Mesendoderm (in vitro differentiated cells): ENCODE measurements at regions not wholly inside any gene's neighbourhood (a gene's known extent, or its start where the extent isn't known, plus 50 kb on each side); places are given as distances from the start of the nearest gene placed in this dataset.

Source experiments
- DNase-seq: peaks from one replicate; pipeline ENCODE4 v3.0.0; 2013
- H2AK5ac ChIP-seq: 2 replicates; pipeline ENCODE4 v1.6.1; 2013; ENCODE audit warnings: low read length, inconsistent platforms
- H2BK120ac ChIP-seq: 2 replicates; pipeline ENCODE4 v1.6.1; 2013; ENCODE audit warnings: low read depth, mild to moderate bottlenecking, low read length, moderate library complexity, mixed read lengths
- H2BK15ac ChIP-seq: replicated peaks from 2 replicates; pipeline ENCODE4 v1.6.1; 2013; ENCODE audit warnings: low read depth, mild to moderate bottlenecking, moderate library complexity
- H2BK5ac ChIP-seq: 2 replicates; pipeline ENCODE4 v1.6.1; 2013; ENCODE audit warnings: low read length, inconsistent platforms
- H3K18ac ChIP-seq: 2 replicates; pipeline ENCODE4 v1.6.1; 2013; ENCODE audit warnings: mild to moderate bottlenecking, low read length, mixed read lengths
- H3K23ac ChIP-seq: one replicate; pipeline ENCODE4 v1.6.1; 2013; ENCODE audit warnings: low read length
- H3K27ac ChIP-seq: 2 replicates; pipeline ENCODE4 v1.5.1; 2013; ENCODE audit warnings: low read depth, mild to moderate bottlenecking, inconsistent platforms, low read length, moderate library complexity
- H3K27me3 ChIP-seq: 2 replicates; pipeline ENCODE4 v1.6.1; 2013; ENCODE audit warnings: low read length, control low read depth, mild to moderate bottlenecking, inconsistent platforms; ENCODE audit not compliant: insufficient read depth, poor library complexity
- H3K36me3 ChIP-seq: 2 replicates; pipeline ENCODE4 v1.6.1; 2013; ENCODE audit warnings: low read length, inconsistent platforms; ENCODE audit not compliant: control insufficient read depth, insufficient read depth
- H3K4ac ChIP-seq: one replicate; pipeline ENCODE4 v1.6.1; 2013; ENCODE audit warnings: low read depth, mild to moderate bottlenecking, low read length, moderate library complexity
- H3K4me1 ChIP-seq: 2 replicates; pipeline ENCODE4 v1.6.1; 2013; ENCODE audit warnings: low read depth, low read length, inconsistent platforms; ENCODE audit not compliant: control insufficient read depth
- H3K4me2 ChIP-seq: 2 replicates; pipeline ENCODE4 v1.6.1; 2013; ENCODE audit warnings: low read length
- H3K4me3 ChIP-seq: 2 replicates; pipeline ENCODE4 v1.5.1; 2013; ENCODE audit warnings: mild to moderate bottlenecking, low read length
- H3K56ac ChIP-seq: one replicate; pipeline ENCODE4 v1.6.1; 2013; ENCODE audit warnings: low read length
- H3K79me1 ChIP-seq: 2 replicates; pipeline ENCODE4 v1.6.1; 2013; ENCODE audit warnings: low read length, inconsistent platforms
- H3K79me2 ChIP-seq: 2 replicates; pipeline ENCODE4 v1.6.1; 2013; ENCODE audit warnings: mild to moderate bottlenecking, low read length; ENCODE audit not compliant: control insufficient read depth, insufficient read depth
- H3K9ac ChIP-seq: 2 replicates; pipeline ENCODE4 v1.6.1; 2013; ENCODE audit warnings: low read length, inconsistent platforms
- H4K5ac ChIP-seq: one replicate; pipeline ENCODE4 v1.6.1; 2013; ENCODE audit warnings: low read length
- H4K8ac ChIP-seq: one replicate; pipeline ENCODE4 v1.6.1; 2013; ENCODE audit warnings: low read depth, mild to moderate bottlenecking, control low read depth, low read length, moderate library complexity
- WGBS: extraction: QIAGEN DNeasy Blood & Tissue Kit; methylation state at CpG from one replicate; pipeline ENCODE4 v1.1.7; 2013; ENCODE audit warnings: low lambda C conversion rate, missing lambda C conversion rate; ENCODE audit not compliant: insufficient coverage; ENCODE audit errors: extremely low coverage; 5-methylcytosine and 5-hydroxymethylcytosine counted together

DNA sequence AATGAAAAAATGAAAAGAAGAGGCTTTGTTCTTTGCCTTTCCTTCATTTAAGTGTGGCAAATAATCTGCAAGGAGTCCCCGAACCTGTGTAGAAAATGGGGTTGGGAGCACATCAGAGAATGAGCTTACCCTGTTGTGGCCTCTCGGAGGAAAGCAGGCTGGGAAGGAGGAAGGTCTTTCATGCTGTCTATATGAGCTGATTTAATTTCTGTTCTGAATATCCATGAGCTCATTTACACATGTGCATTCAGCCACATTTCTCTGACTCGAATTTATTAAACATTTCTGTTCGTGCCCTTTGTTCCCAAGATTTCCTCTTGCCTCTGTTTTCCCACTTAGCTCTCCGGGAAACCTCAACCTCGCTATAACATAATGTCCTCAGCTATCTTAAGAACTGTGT lies 584.4 kb upstream of the CDH4 start:
- no peak overlapping the region for H3K23ac ChIP-seq
- no peak overlapping the region for H4K5ac ChIP-seq
- no peak overlapping the region for H3K9ac ChIP-seq
- no peak for DNase-seq
- H3K4me2 ChIP-seq, result no peak overlapping the region
- H2BK15ac ChIP-seq, result no peak overlapping the region
- H2BK5ac ChIP-seq, result no peak overlapping the region
- H3K27ac ChIP-seq, result no peak overlapping the region
- no peak overlapping the region for H3K4ac ChIP-seq
- no peak overlapping the region for H2BK120ac ChIP-seq
- no peaks in the 10 kb centered on the region for H3K36me3 ChIP-seq
- no peak overlapping the region for H4K8ac ChIP-seq
- H3K56ac ChIP-seq, result no peak overlapping the region
- H3K79me1 ChIP-seq, result no peaks in the 10 kb centered on the region
- H2AK5ac ChIP-seq, result no peak overlapping the region
- no peak overlapping the region for H3K4me3 ChIP-seq
- no peaks in the 10 kb centered on the region for H3K27me3 ChIP-seq
- H3K79me2 ChIP-seq, result no peaks in the 10 kb centered on the region
- no peak overlapping the region for H3K18ac ChIP-seq
- WGBS, result no CpG with 5 or more reads among the region's 6 CpGs
- H3K4me1 ChIP-seq, result peaks cover 3% of the 10 kb centered on the region

DNA sequence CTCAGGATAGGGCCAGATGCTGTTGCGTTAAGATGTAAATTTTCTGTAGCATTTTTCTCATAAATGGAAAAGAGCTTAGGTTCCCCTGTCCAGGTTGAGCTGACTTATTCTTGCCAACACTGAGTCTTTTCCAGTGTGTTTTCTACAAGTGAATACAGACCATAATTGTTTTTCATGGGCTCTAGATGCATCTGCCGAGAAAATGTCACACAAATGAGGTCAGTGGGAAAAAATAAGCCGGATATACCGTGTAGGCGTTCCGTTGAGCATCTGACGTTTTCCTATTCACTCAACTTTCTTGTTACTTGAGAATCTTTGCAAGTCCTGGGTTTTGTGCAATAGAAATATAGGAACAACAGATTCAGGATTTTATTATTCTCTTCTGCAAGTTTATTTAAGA lies 582.9 kb upstream of the CDH4 start:
- no CpG with 5 or more reads among the region's 7 CpGs for WGBS
- Histone ChIP-seq H3K4me1 (peaks cover 2% of the 10 kb centered on the region), H3K18ac (no peak overlapping the region), H3K27ac (no peak overlapping the region), H3K36me3 (no peaks in the 10 kb centered on the region), H2BK120ac (no peak overlapping the region), H2BK15ac (no peak overlapping the region), H2AK5ac (no peak overlapping the region), H3K9ac (no peak overlapping the region), H3K4me3 (no peak overlapping the region), H4K5ac (no peak overlapping the region), H2BK5ac (no peak overlapping the region), H3K79me1 (no peaks in the 10 kb centered on the region), H4K8ac (no peak overlapping the region), H3K27me3 (no peaks in the 10 kb centered on the region), H3K56ac (no peak overlapping the region), H3K4ac (no peak overlapping the region), H3K79me2 (no peaks in the 10 kb centered on the region), H3K4me2 (no peak overlapping the region), H3K23ac (no peak overlapping the region)
- no peak for DNase-seq

DNA sequence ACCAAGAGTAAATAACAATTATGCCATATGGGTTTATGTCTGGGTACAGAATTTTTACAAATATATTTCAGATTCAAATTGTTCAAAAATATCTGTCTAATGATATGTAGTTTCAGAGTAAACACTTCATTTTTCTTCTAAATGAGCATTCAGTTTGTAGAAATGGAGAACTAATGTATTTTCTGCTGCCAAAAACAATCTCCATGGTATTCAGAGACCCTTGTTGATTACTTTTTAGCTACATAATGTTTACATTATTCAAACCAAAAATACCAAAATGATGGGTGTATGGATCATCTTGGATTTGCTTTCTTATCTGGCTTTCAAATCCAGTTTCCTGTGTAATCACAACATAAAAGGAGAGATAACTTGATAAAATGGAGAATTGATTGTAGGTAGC lies 576.0 kb upstream of the CDH4 start:
- Histone ChIP-seq H3K79me2 (no peaks in the 10 kb centered on the region), H3K4me2 (no peak overlapping the region), H3K36me3 (no peaks in the 10 kb centered on the region), H4K8ac (no peak overlapping the region), H2BK15ac (no peak overlapping the region), H4K5ac (no peak overlapping the region), H3K79me1 (no peaks in the 10 kb centered on the region), H3K56ac (no peak overlapping the region), H2BK120ac (no peak overlapping the region), H3K27ac (no peak overlapping the region), H3K23ac (no peak overlapping the region), H3K4me3 (no peak overlapping the region), H3K4me1 (peaks cover 2% of the 10 kb centered on the region), H3K4ac (no peak overlapping the region), H2BK5ac (no peak overlapping the region), H2AK5ac (no peak overlapping the region), H3K9ac (no peak overlapping the region), H3K18ac (no peak overlapping the region), H3K27me3 (no peaks in the 10 kb centered on the region)
- no peak for DNase-seq

DNA sequence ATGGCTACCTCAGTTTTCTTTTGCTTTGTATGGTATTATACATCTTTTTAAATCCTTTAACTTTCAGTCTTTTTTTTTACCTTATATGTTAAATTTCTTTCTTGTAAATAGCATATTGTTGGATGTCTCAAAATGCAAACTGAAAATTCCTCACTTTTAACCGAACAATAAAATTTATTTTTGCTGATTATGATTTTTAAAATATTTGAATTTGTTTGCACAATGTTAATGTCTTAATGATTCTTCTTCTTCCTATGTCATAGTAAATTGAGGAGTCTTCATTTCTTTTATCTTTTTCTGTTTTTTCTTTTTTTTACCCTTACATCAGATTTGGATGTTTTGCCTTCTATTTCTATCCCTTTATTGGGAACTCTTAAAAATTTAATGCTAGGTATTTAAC lies 574.2 kb upstream of the CDH4 start:
- Histone ChIP-seq H2BK5ac (no peak overlapping the region), H4K5ac (no peak overlapping the region), H4K8ac (no peak overlapping the region), H3K4me3 (no peak overlapping the region), H3K27me3 (no peaks in the 10 kb centered on the region), H3K79me1 (no peaks in the 10 kb centered on the region), H3K4ac (no peak overlapping the region), H2BK120ac (no peak overlapping the region), H2AK5ac (no peak overlapping the region), H3K23ac (no peak overlapping the region), H3K27ac (no peak overlapping the region), H3K36me3 (no peaks in the 10 kb centered on the region), H2BK15ac (no peak overlapping the region), H3K79me2 (no peaks in the 10 kb centered on the region), H3K4me2 (no peak overlapping the region), H3K18ac (no peak overlapping the region), H3K9ac (no peak overlapping the region), H3K4me1 (peaks cover 2% of the 10 kb centered on the region), H3K56ac (no peak overlapping the region)
- no peak for DNase-seq
- WGBS, result no CpG with 5 or more reads among the region's 1 CpG

DNA sequence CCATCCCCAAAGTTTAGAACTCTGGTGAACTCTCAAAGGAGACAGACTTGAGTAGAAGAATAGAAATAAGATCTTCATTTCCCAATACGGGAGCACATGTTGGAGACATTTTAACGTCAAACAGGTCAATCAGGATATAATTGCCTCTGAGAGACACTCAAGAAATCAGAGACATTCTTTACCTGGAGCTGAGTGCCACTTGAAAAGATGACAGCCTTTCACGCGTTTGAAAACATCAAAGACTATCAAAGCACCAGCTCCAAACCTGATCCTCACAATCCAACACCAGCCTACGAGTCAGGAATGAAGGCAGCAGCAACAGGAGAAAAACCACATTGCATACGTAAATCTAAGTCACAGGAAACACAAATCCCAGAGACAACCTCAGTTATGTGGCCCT lies 571.5 kb upstream of the CDH4 start:
- no peaks in the 10 kb centered on the region for H3K4me1 ChIP-seq
- H3K23ac ChIP-seq, result no peak overlapping the region
- no peak overlapping the region for H2BK15ac ChIP-seq
- no peak overlapping the region for H2BK120ac ChIP-seq
- no peak overlapping the region for H2BK5ac ChIP-seq
- H3K4ac ChIP-seq, result no peak overlapping the region
- no peak overlapping the region for H4K8ac ChIP-seq
- DNase-seq, result no peak
- no peak overlapping the region for H3K18ac ChIP-seq
- H3K27me3 ChIP-seq, result no peaks in the 10 kb centered on the region
- no peak overlapping the region for H4K5ac ChIP-seq
- H2AK5ac ChIP-seq, result no peak overlapping the region
- H3K56ac ChIP-seq, result no peak overlapping the region
- H3K4me3 ChIP-seq, result no peak overlapping the region
- H3K79me1 ChIP-seq, result no peaks in the 10 kb centered on the region
- H3K27ac ChIP-seq, result no peak overlapping the region
- H3K4me2 ChIP-seq, result no peak overlapping the region
- no CpG with 5 or more reads among the region's 6 CpGs for WGBS
- no peaks in the 10 kb centered on the region for H3K36me3 ChIP-seq
- no peaks in the 10 kb centered on the region for H3K79me2 ChIP-seq
- no peak overlapping the region for H3K9ac ChIP-seq

DNA sequence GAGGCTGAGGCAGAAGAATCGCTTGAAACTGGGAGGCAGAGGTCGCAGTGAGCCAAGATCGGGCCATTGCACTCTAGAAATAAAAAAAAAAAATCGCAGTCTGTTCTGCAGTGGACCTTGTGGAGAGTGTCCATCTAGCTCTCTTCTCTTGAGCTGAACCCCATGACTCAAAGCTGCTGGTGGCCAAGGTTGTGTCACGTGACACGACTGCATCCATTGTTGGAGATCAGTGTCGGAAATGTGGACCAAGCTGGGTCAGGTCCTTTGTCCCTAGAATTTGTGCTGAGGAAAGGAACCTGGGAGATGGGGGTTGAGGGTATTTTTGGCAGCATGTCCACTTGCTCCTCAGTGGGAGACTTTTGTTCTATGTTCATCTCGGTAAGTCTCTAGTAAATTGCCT lies 564.8 kb upstream of the CDH4 start:
- DNase-seq, result no peak
- H3K56ac ChIP-seq, result no peak overlapping the region
- no peak overlapping the region for H3K9ac ChIP-seq
- no peak overlapping the region for H2BK5ac ChIP-seq
- H3K79me1 ChIP-seq, result no peaks in the 10 kb centered on the region
- peak overlapping the region; percentile 6 for H3K4ac ChIP-seq
- H3K4me3 ChIP-seq, result no peak overlapping the region
- no peak overlapping the region for H3K18ac ChIP-seq
- H3K36me3 ChIP-seq, result no peaks in the 10 kb centered on the region
- H3K79me2 ChIP-seq, result no peaks in the 10 kb centered on the region
- no peak overlapping the region for H4K8ac ChIP-seq
- WGBS, result no CpG with 5 or more reads among the region's 8 CpGs
- no peak overlapping the region for H3K4me2 ChIP-seq
- H2BK15ac ChIP-seq, result no peak overlapping the region
- peaks cover 3% of the 10 kb centered on the region for H3K4me1 ChIP-seq
- H3K27me3 ChIP-seq, result no peaks in the 10 kb centered on the region
- no peak overlapping the region for H2BK120ac ChIP-seq
- no peak overlapping the region for H3K27ac ChIP-seq
- no peak overlapping the region for H3K23ac ChIP-seq
- no peak overlapping the region for H4K5ac ChIP-seq
- no peak overlapping the region for H2AK5ac ChIP-seq
